Kasumi-1 (cell line): ENCODE measurements at regions not wholly inside any gene's neighbourhood (a gene's known extent, or its start where the extent isn't known, plus 50 kb on each side); places are given as distances from the start of the nearest gene placed in this dataset.

Source experiments
- DNase-seq, 2 experiments: peaks; one replicate each; lab custom pipeline; 2025; lab: John Stamatoyannopoulos, UW

DNA sequence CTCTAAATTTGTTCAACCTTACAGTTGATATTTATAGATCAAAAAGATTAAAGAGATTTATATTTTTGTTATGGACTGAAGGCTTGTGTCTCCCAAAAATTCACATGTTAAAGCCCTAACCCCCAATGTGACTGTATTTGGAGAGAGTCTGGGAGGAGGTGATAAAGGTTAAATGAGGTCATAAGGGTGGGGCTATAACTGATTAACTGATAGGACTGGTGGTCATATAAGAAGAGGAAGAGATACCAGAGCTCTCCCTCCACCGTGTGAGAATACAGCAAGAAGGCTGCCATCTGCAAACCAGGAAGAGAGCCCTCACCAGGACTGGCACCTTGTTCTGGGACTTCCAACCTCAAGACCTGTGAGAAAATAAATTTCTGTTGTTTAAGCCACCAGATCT, 264.3 kb downstream of the ENC1 start:
- no peak for DNase-seq

DNA sequence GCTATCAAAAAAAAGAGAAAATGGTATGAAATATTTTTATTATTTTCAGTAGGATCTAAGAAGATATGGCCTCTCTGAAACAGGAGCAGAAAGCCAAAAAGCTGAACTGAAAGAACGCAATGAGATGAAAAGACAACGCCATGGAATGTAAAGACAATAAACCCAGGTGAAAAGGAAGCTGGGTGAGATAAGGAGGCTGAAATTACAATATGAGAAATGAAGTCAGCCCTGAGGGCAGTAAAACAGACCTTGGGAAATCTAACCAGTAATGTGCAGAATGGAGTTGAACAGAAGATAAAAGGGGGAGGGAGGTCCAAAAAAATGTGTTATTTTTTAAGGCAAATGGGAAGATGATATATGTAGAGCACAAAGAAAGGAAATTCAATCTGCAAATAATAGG, 265.3 kb downstream of the ENC1 start:
- DNase-seq, result no peak

DNA sequence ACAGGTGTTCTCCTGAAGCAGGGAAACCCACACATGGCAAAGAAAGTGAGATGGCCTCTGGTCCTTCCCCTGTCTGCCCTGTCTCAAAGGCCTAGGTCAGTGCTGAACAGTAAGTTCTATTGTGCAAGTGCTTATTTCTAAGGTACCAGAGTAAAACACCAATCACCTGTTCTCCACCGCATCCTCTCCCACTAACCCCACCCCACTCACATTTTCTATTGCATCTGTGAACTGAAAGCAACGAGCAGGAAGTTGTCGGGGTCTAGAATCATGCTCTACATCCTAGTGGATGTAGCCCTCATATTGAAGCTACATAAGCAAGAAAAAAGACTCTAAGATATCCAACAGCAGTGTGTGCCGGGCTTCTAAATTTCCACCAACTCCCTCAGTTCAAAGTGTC, 265.9 kb downstream of the ENC1 start:
- DNase-seq, result no peak

DNA sequence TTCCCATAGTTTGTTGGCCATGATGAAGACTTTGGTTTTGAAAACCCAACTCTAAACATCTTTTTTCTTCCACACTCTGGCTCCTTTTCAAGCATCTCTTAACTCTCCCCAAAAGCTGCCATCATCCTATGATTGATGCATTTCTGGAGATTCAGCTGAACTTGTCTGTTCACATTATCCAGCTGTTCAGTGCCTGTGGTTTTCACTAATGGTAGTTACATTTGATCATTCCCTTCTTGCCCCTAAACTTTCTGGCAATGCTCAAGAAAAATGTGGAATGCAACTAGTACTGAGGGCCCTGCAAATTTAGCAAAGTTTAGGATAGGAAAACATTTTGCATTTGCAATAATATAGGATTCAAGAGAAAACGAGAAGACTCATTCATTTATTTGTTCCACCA, 267.5 kb downstream of the ENC1 start:
- DNase-seq, result no peak

DNA sequence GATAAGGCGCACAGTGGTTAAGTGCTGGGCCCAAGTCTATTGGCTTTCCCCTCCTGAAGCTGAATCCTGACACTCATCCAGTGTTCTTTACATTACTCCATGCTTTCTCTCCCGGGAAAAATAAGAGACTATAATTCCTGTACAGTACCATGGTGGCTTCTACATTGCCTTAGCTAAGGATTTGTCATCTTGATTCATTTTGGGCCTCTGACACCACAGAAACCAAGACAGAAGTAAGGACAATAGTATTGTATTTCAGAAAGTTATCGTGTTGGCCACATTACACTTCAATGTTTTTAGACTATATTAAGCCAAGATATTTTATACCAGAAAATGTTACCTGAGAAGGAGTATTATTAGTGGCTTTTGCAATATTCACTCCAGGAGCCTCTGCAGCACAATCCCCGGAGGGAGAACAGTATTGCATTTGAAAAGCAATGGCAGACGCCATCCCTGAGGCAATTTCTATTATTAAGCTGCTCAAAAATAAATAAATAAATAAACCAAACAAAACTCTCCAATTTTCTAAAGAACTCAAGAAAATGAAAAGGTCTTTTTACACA, 267.9 kb downstream of the ENC1 start:
- no peak for DNase-seq

DNA sequence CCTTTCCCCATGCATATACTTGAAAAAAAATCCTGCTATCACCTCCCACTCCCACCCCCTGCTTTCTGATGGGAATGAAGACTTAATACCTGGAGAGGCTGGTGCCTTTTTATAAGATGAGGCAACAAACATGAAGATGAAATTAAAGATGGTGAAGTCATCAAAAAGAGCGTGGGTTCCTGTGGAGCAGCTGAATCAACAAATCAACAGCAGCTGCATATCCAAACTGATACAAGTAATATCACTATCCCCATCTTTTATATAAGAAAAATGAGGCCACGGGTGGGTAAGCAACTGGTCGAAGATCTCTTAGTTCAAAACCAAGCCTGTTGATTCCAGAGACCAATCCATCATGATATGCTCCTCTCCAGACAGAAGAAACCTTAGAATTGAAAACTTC, 268.5 kb downstream of the ENC1 start:
- no peak for DNase-seq

DNA sequence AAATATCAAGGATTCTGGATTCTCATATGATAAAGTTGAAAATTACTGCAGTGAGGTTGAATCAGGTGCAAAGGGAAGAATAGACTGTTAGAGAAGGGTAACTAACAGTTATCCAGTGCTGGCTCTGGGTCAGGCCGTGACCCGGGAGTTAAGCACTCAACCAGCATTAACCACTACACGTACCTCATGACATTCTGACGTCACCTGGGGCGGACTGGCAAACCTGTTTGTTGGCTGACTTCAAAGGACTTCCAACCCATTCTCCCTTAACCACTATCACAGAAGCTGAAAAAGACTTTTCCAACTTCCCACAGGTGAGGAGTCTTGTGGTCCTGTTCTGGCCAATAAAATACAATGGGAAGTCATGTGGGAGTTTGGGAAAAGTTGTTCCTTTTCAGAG, 268.9 kb downstream of the ENC1 start:
- no peak for DNase-seq

DNA sequence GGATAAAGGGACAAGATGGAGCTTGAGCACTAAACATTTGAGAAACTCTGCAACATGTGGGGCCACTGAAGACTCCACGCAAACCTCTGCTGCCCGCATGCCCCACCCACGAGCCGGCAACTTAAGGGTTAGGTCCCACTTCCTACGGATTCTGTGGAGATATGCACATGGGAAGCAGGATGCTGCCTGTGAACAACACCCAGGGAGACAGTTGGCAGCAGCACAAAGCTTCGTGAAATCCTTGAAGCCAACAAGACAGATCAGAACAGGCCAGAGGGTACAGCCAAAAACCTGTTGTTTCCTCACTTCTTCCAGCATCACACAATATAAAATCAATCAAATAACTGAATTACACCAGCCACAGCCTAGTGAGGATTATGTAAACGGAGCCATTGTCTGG, 270.4 kb downstream of the ENC1 start:
- no peak for DNase-seq

DNA sequence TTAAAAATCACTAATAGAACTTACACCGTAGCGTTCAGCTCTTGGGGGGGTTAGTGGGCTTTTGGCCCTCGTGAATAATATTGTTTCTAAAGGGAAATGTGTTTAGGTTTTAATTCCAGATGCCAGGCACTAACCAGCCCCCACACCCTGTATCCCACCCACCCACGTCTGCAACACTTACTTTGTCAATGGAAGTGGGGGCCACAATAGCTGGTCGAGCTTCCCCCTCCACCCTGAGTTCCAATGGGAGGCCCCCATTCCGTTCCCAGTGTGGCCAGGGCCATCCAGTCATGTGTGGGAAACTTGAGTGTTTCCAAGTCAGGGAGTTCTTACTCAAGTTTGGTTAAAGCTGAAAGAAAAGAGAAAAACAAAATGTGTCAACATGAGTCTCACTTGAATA, 271.4 kb downstream of the ENC1 start:
- DNase-seq, result no peak

DNA sequence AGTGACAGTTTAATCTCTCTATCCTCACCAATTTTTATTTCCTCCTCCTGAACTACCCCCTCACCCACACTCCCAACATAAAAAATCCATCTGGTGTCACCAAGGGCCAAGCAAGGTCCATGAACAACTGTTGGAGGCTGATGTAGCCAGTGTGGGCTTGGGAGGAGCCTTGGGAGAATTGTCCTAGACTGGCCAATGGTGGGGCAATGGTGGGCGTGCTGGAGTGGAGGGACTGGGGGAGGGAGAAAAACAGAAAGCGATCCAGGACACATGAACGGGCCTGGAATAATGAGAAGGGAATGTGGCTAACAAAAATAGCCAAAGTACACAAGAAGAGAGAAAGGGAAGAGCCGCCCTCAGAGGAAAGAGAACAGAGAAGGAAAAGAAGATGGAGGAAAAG, 272.6 kb downstream of the ENC1 start:
- no peak for DNase-seq

DNA sequence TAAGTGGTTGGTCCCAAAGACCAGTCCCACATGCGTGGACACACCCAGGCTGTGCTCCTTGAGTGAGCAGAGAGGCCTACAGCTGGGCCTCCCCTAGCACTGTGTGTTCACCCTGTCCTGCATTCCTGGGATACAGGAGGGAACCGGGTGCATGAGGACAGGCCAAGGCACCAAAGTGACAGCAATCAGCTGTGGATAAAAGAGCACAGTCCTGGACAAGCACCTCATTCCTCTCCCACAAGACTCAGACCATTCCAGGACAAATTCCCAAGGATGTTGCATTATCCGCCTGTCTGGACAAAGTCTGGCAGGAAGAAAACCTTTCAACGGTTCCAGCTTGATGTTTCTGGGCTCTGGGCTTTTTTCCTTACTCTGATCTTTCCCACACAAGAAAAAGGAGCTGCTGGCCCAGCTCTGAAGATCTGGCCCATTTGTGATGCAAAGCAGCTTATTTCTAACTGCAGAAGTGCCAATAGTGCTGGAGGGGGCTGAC, 273.2 kb downstream of the ENC1 start:
- DNase-seq, result no peak

DNA sequence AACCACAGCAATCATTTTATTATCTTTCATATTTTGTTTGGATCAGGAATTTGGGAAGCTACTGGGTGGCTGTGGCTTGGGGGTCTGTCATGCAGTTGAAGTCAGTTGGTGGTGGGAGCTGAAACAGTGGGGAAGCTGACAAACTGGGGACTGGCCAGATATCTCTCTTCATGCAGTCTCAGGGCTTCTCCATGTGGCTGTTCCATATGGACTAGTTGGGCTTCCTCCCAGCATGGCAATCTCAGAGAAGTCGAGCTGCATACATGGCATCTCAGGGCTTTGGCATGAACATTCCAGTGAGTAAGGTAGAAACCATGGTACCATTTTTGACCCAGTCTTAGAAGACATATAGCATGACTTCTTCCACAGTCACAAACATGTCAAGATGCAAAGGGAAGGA, 274.8 kb downstream of the ENC1 start:
- no peak for DNase-seq

DNA sequence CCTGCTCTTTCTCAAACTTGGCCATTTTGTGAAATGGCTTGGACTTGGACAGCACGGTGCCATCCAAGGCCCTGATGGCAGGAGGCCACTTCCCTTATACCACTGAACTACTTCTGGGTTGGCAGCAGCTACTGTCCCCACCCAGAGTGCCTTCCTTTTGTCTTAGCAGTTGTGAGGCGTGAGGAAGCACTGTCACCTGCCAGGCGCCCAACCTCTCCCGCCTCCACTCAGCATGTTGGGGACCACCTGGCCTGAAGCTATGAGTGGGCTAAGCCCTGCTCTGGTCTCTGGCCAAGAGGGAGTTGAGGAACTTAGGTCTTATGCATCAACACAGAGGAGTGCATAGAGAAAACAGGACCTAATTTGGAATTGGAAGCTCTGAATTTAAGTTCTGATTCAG, 276.0 kb downstream of the ENC1 start:
- DNase-seq, result no peak

DNA sequence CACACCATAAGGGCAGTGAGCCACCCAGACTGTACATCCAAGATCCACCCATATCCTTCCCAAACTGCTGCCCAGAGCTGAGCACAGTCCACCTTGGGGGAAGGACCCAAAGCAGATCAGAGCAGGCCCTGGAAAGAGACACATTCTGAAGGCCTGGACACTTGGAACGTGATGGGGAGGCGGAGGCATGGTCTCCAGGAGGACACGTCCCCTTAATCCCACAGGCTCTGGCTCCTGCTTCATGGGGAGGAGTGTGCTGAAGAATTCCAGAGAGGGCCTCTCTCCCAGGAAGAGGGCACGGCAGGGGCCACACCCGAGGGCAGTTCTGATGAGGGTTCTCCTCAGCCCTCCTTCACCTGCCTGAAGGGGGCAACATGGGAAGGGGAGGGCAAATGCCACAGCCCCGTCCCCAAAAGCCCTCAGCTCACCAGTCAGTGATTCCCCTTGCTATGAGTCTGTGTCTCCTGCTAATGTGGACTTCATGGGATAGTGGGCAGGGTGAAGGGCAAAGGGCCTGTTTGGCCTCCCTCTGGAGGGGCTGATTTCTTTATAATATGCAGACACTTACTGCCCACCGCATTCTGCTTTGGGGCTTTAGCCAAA, 276.8 kb downstream of the ENC1 start:
- DNase-seq, result no peak

DNA sequence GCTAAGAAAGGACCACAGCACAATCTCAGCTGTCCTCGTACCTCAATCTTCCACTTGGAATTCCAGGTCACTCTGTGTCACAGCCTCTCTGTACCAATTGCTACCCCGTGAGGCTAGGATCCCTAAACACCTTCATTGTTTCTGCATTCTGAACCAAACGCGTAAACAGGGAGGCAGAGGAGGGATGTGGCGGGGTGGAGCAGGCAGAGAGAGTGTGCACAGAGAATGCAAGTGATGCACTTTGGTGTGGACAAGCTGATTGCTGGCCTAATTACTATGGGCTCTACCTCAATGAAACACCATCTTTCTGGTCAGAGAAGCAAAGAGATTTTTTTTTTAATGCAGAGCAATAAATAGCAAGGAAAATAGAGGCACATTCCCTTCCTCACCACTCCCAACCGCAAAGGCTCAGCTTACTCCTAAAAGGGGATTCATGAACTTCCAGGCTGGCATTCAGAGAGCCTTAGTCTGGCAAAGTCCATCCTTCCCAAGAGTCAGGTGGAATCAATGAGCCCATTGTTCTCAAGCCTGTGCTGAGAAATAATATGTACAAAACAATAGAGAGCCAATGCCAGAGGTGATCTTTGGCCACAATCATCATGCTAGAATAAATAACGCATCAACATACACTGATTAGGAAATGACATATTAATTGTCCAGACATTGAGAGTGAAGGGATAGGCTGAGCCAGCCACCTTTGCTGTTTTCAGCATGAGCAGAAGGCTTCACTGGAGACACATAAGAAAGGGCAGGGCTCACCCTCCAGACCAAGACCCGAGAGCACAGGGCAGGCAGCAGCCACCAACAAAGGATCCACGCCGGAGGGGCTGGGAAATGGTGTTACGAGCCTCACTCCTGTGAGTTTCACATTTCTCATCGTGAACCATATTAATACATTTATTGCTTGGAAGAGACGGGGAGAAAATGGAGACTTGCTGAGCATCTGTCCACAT, 278.8 kb downstream of the ENC1 start:
- no peak for DNase-seq

DNA sequence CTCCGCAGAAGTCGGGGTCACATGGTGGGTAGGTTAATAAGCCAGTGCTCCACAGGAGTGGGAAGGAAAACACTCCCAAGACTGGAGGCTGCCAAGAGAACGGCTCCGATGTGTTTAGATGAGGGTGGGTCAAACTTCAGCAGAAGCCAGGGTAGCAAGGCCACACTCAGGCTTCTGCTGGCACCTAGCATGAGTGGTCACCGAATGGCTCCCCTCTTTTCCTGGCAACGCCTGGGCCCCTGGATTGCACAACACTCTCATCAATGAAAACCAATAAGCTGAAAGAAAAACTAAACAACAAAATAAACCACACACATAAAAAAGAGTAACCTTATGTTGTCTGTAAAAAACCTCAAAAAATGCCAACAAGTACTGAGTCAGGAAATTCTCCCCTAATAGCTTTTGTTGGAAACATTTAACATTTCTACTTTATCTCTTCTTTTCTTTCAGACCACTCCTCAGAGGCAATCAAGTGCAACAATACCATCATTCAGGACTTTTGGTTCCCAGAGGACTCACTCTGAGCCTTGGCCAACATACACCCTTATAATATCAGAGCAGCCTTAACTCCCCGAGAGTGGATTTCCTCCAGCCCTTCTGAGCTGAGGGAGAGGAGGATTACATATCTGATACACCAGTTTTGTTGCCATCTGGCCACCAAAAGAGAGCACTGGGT, 279.9 kb downstream of the ENC1 start:
- DNase-seq, result no peak

DNA sequence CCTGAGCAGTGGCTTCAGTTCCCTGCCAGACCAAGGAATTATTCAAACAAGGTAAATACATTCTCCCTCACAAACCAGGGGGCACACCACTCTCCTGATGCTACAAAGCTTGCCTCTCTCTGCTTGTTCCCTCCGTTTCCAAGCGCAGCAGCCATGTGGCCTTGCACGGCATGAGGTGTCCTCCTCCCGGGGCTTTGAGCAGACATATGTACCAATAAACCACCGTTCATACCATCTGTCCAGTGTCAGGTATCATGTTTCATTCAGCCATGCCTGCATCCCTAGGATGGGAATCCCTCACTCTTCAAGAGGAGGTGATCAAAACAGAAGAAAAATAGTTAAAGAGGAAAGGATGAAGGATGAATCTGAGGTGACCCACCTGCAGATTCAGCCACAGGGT, 282.7 kb downstream of the ENC1 start:
- DNase-seq, result no peak

DNA sequence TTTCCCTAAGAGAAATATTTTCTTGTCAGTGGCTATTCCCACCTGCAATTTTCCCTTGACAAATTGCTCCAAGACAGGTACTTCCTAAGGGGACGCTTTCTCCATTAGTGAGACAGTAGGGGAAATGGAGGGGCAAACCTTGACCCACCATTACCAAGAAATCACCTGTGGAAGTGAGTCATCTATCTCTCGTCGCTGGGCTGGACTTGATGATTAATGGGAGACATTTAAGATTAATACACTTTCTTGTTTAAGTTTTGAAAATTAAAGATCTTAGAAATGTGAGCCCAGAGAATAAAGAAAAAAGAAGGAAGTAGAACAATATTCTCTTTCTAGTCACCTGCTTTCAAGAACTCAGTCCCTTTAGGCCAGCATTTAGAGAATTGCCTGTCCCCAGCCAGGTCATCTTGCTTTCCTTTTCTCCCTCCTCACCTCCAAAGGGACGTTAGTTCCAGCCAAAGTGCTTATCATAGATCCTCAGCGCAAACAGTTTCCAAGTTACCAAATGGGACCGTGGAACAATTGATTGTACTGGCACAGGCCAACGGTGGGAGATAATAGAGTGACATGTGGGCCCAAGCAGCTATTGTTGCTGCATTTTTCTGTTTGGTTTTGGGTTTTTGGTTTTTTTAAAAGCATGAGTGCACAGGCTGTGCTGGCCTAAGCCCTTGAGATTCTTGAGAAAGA, 284.4 kb downstream of the ENC1 start:
- DNase-seq, result no peak

DNA sequence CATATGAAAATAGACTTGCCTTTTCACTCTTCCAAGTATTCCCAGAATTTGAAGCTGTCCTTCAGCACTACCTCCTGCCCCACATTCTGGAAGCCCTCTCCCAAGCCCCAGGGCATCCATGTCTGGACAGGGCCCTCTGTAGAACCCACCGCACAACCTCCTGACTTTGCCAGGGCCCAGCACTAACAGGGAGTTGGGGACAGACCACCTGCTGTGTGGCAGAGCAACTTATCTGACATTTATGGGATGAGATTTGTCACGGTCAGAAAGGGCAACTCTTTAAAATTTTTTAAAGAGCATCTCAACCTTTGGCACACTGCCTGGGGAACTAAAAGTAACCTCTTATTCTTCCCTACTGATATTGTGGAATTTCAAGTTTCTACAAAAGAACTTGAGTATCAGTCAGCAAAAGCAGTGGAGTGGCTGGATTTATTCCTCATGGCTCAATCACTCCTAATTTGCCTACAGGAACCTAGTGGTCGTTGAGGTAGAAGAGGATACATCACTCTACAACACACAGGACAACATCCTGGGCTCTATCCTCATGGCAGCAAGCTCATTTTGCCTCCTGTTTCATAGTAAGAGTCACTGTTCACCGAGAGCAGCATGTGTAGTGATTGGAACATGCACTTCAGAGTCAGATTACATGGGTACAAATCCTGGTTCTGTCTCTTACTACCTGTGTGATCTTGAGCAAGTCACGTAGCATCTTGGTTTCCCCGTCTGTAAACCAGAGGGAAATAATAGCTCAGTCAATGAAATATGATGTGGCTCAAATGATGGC, 285.3 kb downstream of the ENC1 start:
- no peak for DNase-seq

DNA sequence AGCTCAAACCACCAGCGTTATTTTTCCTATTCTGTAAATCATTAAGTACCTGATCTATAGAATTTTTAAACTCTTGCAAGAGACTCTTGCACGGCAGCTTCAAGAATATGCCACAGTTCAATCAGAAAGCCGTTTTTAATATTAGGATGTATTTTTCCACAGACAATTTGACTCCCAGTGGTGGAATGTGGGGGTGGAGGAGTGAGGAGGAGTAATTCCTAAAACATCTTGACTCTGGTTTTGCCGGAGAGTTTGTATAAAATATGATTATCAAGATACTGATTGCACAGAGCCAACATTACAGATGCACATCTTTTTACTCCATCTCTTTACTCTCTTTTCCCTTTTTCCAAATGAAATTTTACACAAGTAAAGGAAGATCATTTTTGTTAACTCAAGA, 288.3 kb downstream of the ENC1 start:
- DNase-seq, result no peak
